DND-41 (cell line): ENCODE measurements at regions not wholly inside any gene's neighbourhood (a gene's known extent, or its start where the extent isn't known, plus 50 kb on each side); places are given as distances from the start of the nearest gene placed in this dataset.

Experiments used
- ATAC-seq: fragments of 200-7000 bp; cut with Tn5 transposase; 3 replicates; pipeline ENCODE4 v1.9.1; 2021; ENCODE audit warnings: low read depth; ENCODE audit not compliant: insufficient read depth
- DNase-seq: peaks from one replicate; pipeline ENCODE4 v3.0.0-alpha.2; 2020
- H2AFZ ChIP-seq: 2 replicates; pipeline ENCODE4 v1.6.0; 2012; ENCODE audit warnings: low read depth, low read length
- H3K27ac ChIP-seq: 2 replicates; pipeline ENCODE4 v1.5.1; 2012; ENCODE audit warnings: low read length, inconsistent platforms
- H3K27me3 ChIP-seq: fragments of 200-600 bp; sonication (generic); 2 replicates; pipeline ENCODE4 v1.6.0; 2012; ENCODE audit warnings: low read length, mild to moderate bottlenecking, inconsistent platforms; ENCODE audit not compliant: insufficient read depth, poor library complexity
- H3K36me3 ChIP-seq: 2 replicates; pipeline ENCODE4 v1.5.1; 2012; ENCODE audit warnings: low read length, inconsistent platforms; ENCODE audit not compliant: insufficient read depth
- H3K4me1 ChIP-seq: 2 replicates; pipeline ENCODE4 v1.5.1; 2012; ENCODE audit warnings: mild to moderate bottlenecking, low read length; ENCODE audit not compliant: insufficient read depth
- H3K4me2 ChIP-seq: 2 replicates; pipeline ENCODE4 v1.6.0; 2012; ENCODE audit warnings: mild to moderate bottlenecking, moderate library complexity, low read length, inconsistent platforms; ENCODE audit not compliant: insufficient read depth
- H3K4me3 ChIP-seq, 2 experiments: fragments of 200-600 bp in 1 of 2; shearing (Covaris generic) in 1 of 2; 2 replicates each; pipeline ENCODE4 v1.5.1; 2012 to 2016; ENCODE audit warnings: inconsistent platforms in 2 of 2, low read length in 2 of 2, mild to moderate bottlenecking in 2 of 2, low read depth in 1 of 2, moderate library complexity in 1 of 2
- H3K79me2 ChIP-seq: 2 replicates; pipeline ENCODE4 v1.6.0; 2012; ENCODE audit warnings: low read length, inconsistent platforms; ENCODE audit not compliant: insufficient read depth
- H3K9ac ChIP-seq: 2 replicates; pipeline ENCODE4 v1.6.0; 2012; ENCODE audit warnings: low read depth, mild to moderate bottlenecking, inconsistent platforms, low read length, moderate library complexity
- H3K9me3 ChIP-seq: 2 replicates; pipeline ENCODE4 v1.5.1; 2012; ENCODE audit warnings: low read length, moderate library complexity, mild to moderate bottlenecking, inconsistent platforms; ENCODE audit not compliant: insufficient read depth, severe bottlenecking
- H4K20me1 ChIP-seq: 2 replicates; pipeline ENCODE4 v1.6.0; 2012; ENCODE audit warnings: low read length; ENCODE audit not compliant: insufficient read depth
- EZH2 ChIP-seq: IDR thresholded peaks from 3 replicates; pipeline ENCODE4 v1.6.1; 2012; ENCODE audit warnings: borderline replicate concordance, low read depth, mild to moderate bottlenecking, moderate library complexity, low read length, inconsistent platforms; ENCODE audit not compliant: severe bottlenecking
- TF ChIP-seq, protein P1 (sequence below): IDR thresholded peaks from 2 replicates; pipeline ENCODE4 v1.5.1; 2012; ENCODE audit warnings: borderline replicate concordance, low read length, moderate library complexity, mild to moderate bottlenecking; ENCODE audit not compliant: poor library complexity, severe bottlenecking; ENCODE audit errors: extremely low read depth

GRCh38 chr4:138728566-138728965 is 287.0 kb upstream of the NOCT start:
- ATAC-seq = no peak

DNA sequence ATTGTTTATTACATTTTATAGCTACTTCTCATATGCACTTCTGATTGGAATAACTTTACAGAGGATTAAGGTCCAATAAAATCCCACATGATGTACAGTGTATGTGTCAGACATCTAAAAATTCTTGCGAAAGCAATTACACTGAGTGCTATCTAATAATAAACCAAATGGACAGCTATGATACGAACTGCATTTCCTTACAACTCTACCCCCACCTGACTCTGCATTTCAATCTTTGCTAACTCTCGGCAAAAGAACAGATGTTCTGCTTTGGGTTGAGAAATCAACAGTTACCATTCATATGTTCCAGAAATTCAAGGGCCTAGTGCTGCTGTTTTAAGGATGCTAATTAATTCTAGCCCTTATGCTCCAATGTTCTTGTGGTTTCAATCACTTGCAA is 287.9 kb upstream of the NOCT start:
- no peak for DNase-seq
- no peaks in the 10 kb centered on the region for H4K20me1 ChIP-seq
- H3K36me3 ChIP-seq = no peaks in the 10 kb centered on the region
- H3K9me3 ChIP-seq = no peaks in the 10 kb centered on the region
- no peak overlapping the region for H3K9ac ChIP-seq
- TF ChIP-seq, protein P1, sequence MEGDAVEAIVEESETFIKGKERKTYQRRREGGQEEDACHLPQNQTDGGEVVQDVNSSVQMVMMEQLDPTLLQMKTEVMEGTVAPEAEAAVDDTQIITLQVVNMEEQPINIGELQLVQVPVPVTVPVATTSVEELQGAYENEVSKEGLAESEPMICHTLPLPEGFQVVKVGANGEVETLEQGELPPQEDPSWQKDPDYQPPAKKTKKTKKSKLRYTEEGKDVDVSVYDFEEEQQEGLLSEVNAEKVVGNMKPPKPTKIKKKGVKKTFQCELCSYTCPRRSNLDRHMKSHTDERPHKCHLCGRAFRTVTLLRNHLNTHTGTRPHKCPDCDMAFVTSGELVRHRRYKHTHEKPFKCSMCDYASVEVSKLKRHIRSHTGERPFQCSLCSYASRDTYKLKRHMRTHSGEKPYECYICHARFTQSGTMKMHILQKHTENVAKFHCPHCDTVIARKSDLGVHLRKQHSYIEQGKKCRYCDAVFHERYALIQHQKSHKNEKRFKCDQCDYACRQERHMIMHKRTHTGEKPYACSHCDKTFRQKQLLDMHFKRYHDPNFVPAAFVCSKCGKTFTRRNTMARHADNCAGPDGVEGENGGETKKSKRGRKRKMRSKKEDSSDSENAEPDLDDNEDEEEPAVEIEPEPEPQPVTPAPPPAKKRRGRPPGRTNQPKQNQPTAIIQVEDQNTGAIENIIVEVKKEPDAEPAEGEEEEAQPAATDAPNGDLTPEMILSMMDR = no peak
- no peak for TF ChIP-seq EZH2
- H3K79me2 ChIP-seq = no peaks in the 10 kb centered on the region
- no peak overlapping the region for H3K27ac ChIP-seq
- ATAC-seq = no peak
- no peaks in the 10 kb centered on the region for H3K4me1 ChIP-seq
- no peak overlapping the region for H3K4me3 ChIP-seq
- no peak overlapping the region for H3K4me2 ChIP-seq
- H2AFZ ChIP-seq = no peak overlapping the region
- H3K27me3 ChIP-seq = peaks cover 5% of the 10 kb centered on the region

More at GRCh38 chr4:138728566-138728965, 287.0 kb upstream of the NOCT start:
- Histone ChIP-seq H3K4me3 (no peak overlapping the region), H3K4me2 (no peak overlapping the region), H3K9ac (no peak overlapping the region), H3K9me3 (no peaks in the 10 kb centered on the region), H3K79me2 (no peaks in the 10 kb centered on the region), H2AFZ (no peak overlapping the region), H3K4me1 (no peaks in the 10 kb centered on the region), H3K27me3 (peaks cover 5% of the 10 kb centered on the region), H3K27ac (no peak overlapping the region), H3K36me3 (no peaks in the 10 kb centered on the region), H4K20me1 (no peaks in the 10 kb centered on the region)
- TF ChIP-seq, protein P1 = no peak
- no peak for TF ChIP-seq EZH2
- DNase-seq = no peak

DNA sequence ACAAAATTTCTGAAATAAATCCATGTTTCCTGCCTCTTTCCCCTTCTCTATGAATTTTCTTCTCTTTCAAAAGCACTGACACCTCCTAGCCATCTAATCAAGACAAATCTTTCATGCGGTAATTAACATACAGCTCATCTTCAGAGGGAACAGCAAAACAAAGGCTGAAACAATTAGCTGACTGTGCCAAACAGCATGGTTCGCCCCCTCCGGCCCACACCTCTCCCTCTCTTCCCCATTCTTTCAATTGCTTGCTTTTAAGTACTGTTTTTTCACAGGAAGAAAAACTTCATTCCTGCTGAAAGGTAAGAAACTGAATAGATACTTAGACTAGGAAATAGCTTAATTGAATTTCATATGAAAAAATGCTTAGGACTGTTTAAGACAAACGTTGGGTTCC is 291.1 kb upstream of the NOCT start:
- DNase-seq (no peak), ATAC-seq (no peak)
- no peaks in the 10 kb centered on the region for H3K79me2 ChIP-seq
- TF ChIP-seq, protein P1 = no peak
- TF ChIP-seq EZH2 = no peak
- H3K27ac ChIP-seq = no peak overlapping the region
- no peaks in the 10 kb centered on the region for H3K9me3 ChIP-seq
- peaks cover 5% of the 10 kb centered on the region for H3K27me3 ChIP-seq
- no peaks in the 10 kb centered on the region for H3K4me1 ChIP-seq
- no peak overlapping the region for H3K9ac ChIP-seq
- no peaks in the 10 kb centered on the region for H4K20me1 ChIP-seq
- H3K4me3 ChIP-seq = no peak overlapping the region
- H3K4me2 ChIP-seq = no peak overlapping the region
- H2AFZ ChIP-seq = no peak overlapping the region
- no peaks in the 10 kb centered on the region for H3K36me3 ChIP-seq
